NCI-H1436 (cell line): ENCODE measurements at regions not wholly inside any gene's neighbourhood (a gene's known extent, or its start where the extent isn't known, plus 50 kb on each side); places are given as distances from the start of the nearest gene placed in this dataset.

Experiments
- DNase-seq: peaks from one replicate; lab custom pipeline; 2025; lab: John Stamatoyannopoulos, UW

GRCh38 chr22:48370508-48371325 is 1457.0 kb downstream of the BRD1 start:
- no peak for DNase-seq

GRCh38 chr22:48369789-48370507 is 1457.7 kb downstream of the BRD1 start:
- DNase-seq: no peak

GRCh38 chr22:48368975-48369525 is 1458.6 kb downstream of the BRD1 start:
- no peak for DNase-seq

- DNase-seq: no peak
These were observed 1459.9 kb downstream of the BRD1 start for GRCh38 chr22:48367731-48368130.

- DNase-seq: no peak
These were observed 1461.1 kb downstream of the BRD1 start for GRCh38 chr22:48366591-48366990.

GRCh38 chr22:48366056-48366455 is 1461.6 kb downstream of the BRD1 start:
- DNase-seq: no peak

GRCh38 chr22:48365386-48365785 is 1462.3 kb downstream of the BRD1 start:
- no peak for DNase-seq

GRCh38 chr22:48362721-48363404 is 1464.8 kb downstream of the BRD1 start:
- no peak for DNase-seq

GRCh38 chr22:48361099-48361639 is 1466.5 kb downstream of the BRD1 start:
- DNase-seq: no peak

- no peak for DNase-seq
These were observed 1468.1 kb downstream of the BRD1 start for GRCh38 chr22:48359613-48359965.

GRCh38 chr22:48358886-48359612 is 1468.6 kb downstream of the BRD1 start:
- DNase-seq: no peak

- DNase-seq: no peak
These were observed 1469.7 kb downstream of the BRD1 start for GRCh38 chr22:48357961-48358360.

GRCh38 chr22:48357196-48357595 is 1470.5 kb downstream of the BRD1 start:
- no peak for DNase-seq

- DNase-seq: no peak
These were observed 1470.9 kb downstream of the BRD1 start for GRCh38 chr22:48356731-48357130.

GRCh38 chr22:48354096-48354495 is 1473.6 kb downstream of the BRD1 start:
- DNase-seq: no peak

- no peak for DNase-seq
These were observed 1474.3 kb downstream of the BRD1 start for GRCh38 chr22:48353116-48353947.

- no peak for DNase-seq
These were observed 1475.4 kb downstream of the BRD1 start for GRCh38 chr22:48352086-48352911.

- no peak for DNase-seq
These were observed 1476.1 kb downstream of the BRD1 start for GRCh38 chr22:48351376-48352085.

GRCh38 chr22:48350456-48350855 is 1477.2 kb downstream of the BRD1 start:
- DNase-seq: no peak
